IPS-18a (cell line): ENCODE measurements at regions not wholly inside any gene's neighbourhood (a gene's known extent, or its start where the extent isn't known, plus 50 kb on each side); places are given as distances from the start of the nearest gene placed in this dataset.

Experiments used
- H3K27ac ChIP-seq: one replicate; pipeline ENCODE4 v1.5.1; 2013; ENCODE audit warnings: low read length
- H3K27me3 ChIP-seq: one replicate; pipeline ENCODE4 v1.6.1; 2013; ENCODE audit warnings: mild to moderate bottlenecking, low read length; ENCODE audit not compliant: control insufficient read depth, insufficient read depth
- H3K36me3 ChIP-seq: one replicate; pipeline ENCODE4 v1.6.1; 2013; ENCODE audit warnings: low read depth, low read length; ENCODE audit not compliant: control insufficient read depth
- H3K4me1 ChIP-seq: one replicate; pipeline ENCODE4 v1.6.1; 2013; ENCODE audit warnings: low read depth, low read length; ENCODE audit not compliant: control insufficient read depth
- H3K4me3 ChIP-seq: one replicate; pipeline ENCODE4 v1.5.1; 2013; ENCODE audit warnings: low read length
- H3K9ac ChIP-seq: one replicate; pipeline ENCODE4 v1.6.1; 2013; ENCODE audit warnings: mild to moderate bottlenecking, low read length, moderate library complexity
- H3K9me3 ChIP-seq: one replicate; pipeline ENCODE4 v1.6.1; 2013; ENCODE audit warnings: low read depth, low read length; ENCODE audit not compliant: control insufficient read depth

DNA sequence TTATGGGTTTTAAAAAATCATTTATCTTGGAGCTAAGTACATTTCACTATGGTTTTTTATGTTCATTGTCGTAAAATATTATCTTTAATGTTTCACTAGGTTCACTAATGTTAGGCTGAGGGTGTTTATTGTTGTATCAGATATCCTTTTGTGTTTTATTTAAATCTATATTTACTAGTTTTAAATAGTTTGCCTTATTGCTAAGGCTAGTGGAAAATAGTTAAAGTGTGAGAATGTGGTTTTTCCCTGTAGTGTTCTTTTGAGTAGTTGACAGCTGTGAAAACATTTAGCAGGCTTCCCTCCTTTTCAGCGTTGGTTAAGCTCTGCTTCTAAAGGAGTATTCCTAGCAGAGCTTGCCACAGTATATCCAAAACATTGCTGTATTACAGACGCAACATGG, 139.0 kb downstream of the TM9SF2 start:
- Histone ChIP-seq H3K9ac (no peak overlapping the region), H3K4me3 (no peak overlapping the region), H3K27me3 (no peaks in the 10 kb centered on the region), H3K9me3 (no peaks in the 10 kb centered on the region), H3K4me1 (no peaks in the 10 kb centered on the region), H3K27ac (no peak overlapping the region), H3K36me3 (no peaks in the 10 kb centered on the region)

DNA sequence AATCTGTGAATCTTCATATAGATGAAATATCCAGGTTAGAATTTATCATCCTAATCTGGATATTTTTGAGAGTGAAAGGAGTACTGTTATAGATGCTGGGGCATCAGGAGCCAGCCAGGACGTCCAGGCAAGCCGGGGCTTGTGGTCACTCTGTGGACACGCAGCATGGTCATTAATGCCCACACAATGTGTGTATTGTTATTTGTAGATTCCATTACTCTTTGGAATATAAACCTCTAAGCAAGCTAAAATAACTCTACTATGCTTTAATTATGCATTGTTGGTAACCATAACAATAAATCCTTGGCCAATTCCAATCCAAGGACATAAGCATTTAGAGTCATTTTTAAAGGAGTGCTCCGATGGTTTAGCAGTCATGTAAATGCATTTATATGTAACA, 137.9 kb downstream of the TM9SF2 start:
- no peak overlapping the region for H3K4me3 ChIP-seq
- H3K9me3 ChIP-seq: no peaks in the 10 kb centered on the region
- H3K27me3 ChIP-seq: no peaks in the 10 kb centered on the region
- no peak overlapping the region for H3K9ac ChIP-seq
- H3K36me3 ChIP-seq: no peaks in the 10 kb centered on the region
- H3K27ac ChIP-seq: no peak overlapping the region
- no peaks in the 10 kb centered on the region for H3K4me1 ChIP-seq

DNA sequence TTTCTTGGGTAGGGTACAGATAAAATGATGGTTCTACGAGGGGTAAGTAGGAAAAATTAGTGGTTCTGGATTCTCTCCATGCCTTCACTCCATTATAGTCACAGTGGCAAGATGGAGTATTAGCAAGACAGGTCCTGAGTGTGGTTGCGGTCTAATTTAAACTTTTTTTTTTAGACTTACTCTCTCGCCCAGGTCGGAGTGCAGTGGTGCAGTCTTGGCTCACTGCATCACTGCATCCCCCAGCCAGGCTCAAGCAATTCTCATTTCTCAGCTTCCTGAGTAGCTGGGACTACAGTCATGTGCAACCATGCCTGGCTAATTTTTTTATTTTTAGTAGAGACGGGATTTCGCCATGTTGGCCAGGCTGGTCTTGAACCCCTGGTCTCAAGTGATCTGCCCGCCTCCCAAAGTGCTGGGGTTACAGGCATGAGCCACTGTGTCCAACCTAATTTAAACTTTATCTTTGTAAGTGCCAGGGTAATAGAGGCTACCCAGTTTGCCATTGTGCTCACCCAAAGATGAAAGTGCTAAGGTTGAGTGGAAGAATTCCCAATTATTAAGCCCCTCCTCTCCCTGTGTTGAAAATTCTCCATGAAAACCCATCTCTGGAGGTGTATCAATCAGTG, 135.6 kb downstream of the TM9SF2 start:
- Histone ChIP-seq H3K4me3 (no peak overlapping the region), H3K9me3 (no peaks in the 10 kb centered on the region), H3K27me3 (no peaks in the 10 kb centered on the region), H3K36me3 (no peaks in the 10 kb centered on the region), H3K9ac (no peak overlapping the region), H3K27ac (no peak overlapping the region), H3K4me1 (no peaks in the 10 kb centered on the region)

DNA sequence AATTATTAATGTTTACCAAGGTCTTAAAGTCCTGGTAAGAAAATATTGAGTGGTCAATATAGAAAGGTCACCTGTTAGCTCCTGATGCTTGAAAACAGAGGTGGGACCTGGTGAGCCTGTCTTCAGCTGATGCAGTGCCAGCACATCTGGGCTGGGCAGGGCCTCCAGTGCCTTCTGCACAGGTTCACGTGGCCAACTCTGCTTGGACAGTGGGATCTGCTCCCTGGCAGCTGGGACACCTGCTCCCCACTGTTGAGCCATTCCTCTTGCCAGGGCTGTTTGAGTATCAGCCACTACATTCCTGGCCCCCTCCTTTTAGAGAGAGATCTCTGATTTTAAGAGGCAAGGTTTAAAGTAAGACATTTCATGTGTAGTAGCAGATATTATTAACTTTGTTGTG, 135.0 kb downstream of the TM9SF2 start:
- Histone ChIP-seq H3K27me3 (no peaks in the 10 kb centered on the region), H3K9me3 (no peaks in the 10 kb centered on the region), H3K4me3 (no peak overlapping the region), H3K36me3 (no peaks in the 10 kb centered on the region), H3K27ac (no peak overlapping the region), H3K4me1 (no peaks in the 10 kb centered on the region), H3K9ac (no peak overlapping the region)

GRCh38 chr13:99634672-99635071, 133.4 kb downstream of the TM9SF2 start:
- Histone ChIP-seq H3K4me3 (no peak overlapping the region), H3K4me1 (no peaks in the 10 kb centered on the region), H3K9me3 (no peaks in the 10 kb centered on the region), H3K27ac (no peak overlapping the region), H3K36me3 (no peaks in the 10 kb centered on the region), H3K9ac (no peak overlapping the region), H3K27me3 (no peaks in the 10 kb centered on the region)

DNA sequence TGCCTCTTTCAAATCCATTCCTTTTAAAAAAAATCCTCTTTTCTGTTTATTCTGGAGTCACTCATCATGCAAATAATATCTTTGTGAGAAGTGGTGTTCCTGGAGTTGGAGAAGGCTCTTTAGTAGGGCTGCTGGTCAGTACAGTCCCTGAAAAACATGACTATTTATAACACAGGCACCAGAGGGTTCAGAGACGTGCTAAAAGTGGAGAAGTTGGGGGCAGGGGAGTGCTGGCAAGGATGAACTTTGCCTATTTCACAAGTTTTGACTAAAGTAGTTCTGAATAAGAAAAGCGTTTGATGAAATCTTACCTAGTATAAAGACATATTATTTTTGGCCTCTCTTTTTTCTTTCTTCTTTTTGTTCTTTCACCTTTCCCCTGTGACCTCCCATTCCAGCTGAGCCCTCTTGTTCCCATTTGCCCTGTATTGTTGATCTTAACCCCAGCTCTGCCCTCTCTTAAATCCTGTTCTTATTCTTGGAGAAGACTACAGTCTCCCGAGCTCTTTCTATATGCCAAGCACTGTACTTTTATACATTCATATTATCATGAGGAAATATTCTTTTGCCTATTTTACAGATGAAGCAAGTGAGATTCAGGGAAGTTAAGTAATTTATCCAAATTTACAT, 129.1 kb downstream of the TM9SF2 start:
- Histone ChIP-seq H3K9ac (no peak overlapping the region), H3K4me3 (no peak overlapping the region), H3K9me3 (no peaks in the 10 kb centered on the region), H3K4me1 (peaks cover 22% of the 10 kb centered on the region), H3K27ac (no peak overlapping the region), H3K36me3 (no peaks in the 10 kb centered on the region), H3K27me3 (no peaks in the 10 kb centered on the region)

- no peaks in the 10 kb centered on the region for H3K27me3 ChIP-seq
- H3K4me1 ChIP-seq: peaks cover 29% of the 10 kb centered on the region
- no peak overlapping the region for H3K27ac ChIP-seq
- no peaks in the 10 kb centered on the region for H3K9me3 ChIP-seq
- H3K4me3 ChIP-seq: no peak overlapping the region
- H3K36me3 ChIP-seq: no peaks in the 10 kb centered on the region
- no peak overlapping the region for H3K9ac ChIP-seq
Observed at GRCh38 chr13:99629641-99630040, 128.4 kb downstream of the TM9SF2 start.

- H3K4me1 ChIP-seq: peaks cover 33% of the 10 kb centered on the region
- H3K27me3 ChIP-seq: no peaks in the 10 kb centered on the region
- H3K36me3 ChIP-seq: no peaks in the 10 kb centered on the region
- H3K4me3 ChIP-seq: no peak overlapping the region
- H3K27ac ChIP-seq: no peak overlapping the region
- H3K9ac ChIP-seq: no peak overlapping the region
- no peaks in the 10 kb centered on the region for H3K9me3 ChIP-seq
Observed at GRCh38 chr13:99628442-99628841, 127.2 kb downstream of the TM9SF2 start.

- Histone ChIP-seq H3K9ac (no peak overlapping the region), H3K27ac (no peak overlapping the region), H3K27me3 (no peaks in the 10 kb centered on the region), H3K4me1 (peaks cover 33% of the 10 kb centered on the region), H3K36me3 (no peaks in the 10 kb centered on the region), H3K9me3 (no peaks in the 10 kb centered on the region), H3K4me3 (no peak overlapping the region)
Observed at GRCh38 chr13:99626461-99627082, 125.3 kb downstream of the TM9SF2 start.

DNA sequence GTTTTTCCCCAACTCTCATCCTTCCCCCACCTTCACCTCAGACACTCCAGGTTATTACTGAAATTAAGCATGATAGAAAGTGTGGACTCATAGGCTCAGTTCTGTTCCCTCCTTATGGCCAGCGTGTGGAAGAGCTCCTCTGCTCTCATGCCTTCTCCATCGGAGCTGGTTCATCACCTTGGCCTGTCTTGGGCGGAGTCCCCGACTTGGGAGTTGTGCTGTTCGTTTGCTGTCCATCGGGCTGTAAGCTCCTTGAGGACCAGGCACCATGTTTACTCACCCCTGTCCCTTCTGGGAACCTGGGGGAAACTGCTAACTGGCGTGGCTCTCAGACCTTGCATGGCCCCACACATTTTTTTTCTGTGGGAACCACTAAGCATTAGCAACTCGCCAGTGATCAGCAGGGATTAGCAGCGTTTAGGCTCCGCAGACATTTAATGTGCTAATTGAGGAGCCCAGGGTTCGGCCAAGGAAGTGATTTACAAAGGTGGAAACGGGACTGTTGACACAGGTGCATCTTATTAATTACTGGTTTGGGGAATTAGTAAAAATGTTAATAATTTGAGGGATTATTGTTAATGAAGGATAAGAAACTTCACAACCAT, 123.8 kb downstream of the TM9SF2 start:
- Histone ChIP-seq H3K9ac (no peak overlapping the region), H3K9me3 (no peaks in the 10 kb centered on the region), H3K27me3 (no peaks in the 10 kb centered on the region), H3K4me1 (peaks cover 33% of the 10 kb centered on the region), H3K36me3 (no peaks in the 10 kb centered on the region), H3K27ac (no peak overlapping the region), H3K4me3 (no peak overlapping the region)

GRCh38 chr13:99620806-99621205, 119.5 kb downstream of the TM9SF2 start:
- Histone ChIP-seq H3K27ac (no peak overlapping the region), H3K9ac (no peak overlapping the region), H3K4me3 (no peak overlapping the region), H3K9me3 (no peaks in the 10 kb centered on the region), H3K4me1 (peaks cover 21% of the 10 kb centered on the region), H3K27me3 (no peaks in the 10 kb centered on the region), H3K36me3 (no peaks in the 10 kb centered on the region)
